Stimulated activated CD4-positive, alpha-beta T cell treated with anti-CD3 and anti-CD28 coated beads, TNF-alpha, amount 100 ng/mL, for 4 hours (primary cell): ENCODE measurements at regions not wholly inside any gene's neighbourhood (a gene's known extent, or its start where the extent isn't known, plus 50 kb on each side); places are given as distances from the start of the nearest gene placed in this dataset.
A peak's percentile ranks its signal among the peaks of the same experiment; 100 is the strongest.
"Not testable (repeated sequence)": the region's sequence is repeated elsewhere in the genome, so short reads cannot be mapped to it uniquely, and the experiment has no call there.

Source experiments
- DNase-seq, 3 experiments: peaks; one replicate each; pipeline ENCODE4 v3.0.0-alpha.2; 2020; ENCODE audit warnings: low read depth in 3 of 3

GRCh38 chr6:14518515-14519217 lies 401.1 kb downstream of the CD83 start:
- DNase-seq = no peak

DNA sequence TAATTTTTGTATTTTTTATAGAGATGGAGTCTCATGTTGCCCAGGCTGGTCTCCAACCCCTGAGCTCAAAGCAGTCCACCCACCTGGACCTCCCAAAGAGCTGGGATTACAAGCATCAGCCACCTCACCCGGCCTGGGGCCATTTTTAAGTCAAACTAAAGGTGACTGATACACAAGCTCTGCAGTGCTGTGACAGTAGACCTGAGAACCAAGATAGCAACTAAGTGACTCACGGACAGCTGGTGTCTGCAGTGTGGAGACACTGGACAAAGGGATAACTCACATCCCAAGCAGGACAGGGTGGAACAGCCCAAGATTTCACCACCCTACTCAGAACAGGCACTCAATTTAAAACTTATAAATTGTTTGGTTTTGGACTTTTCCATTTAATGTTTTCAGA lies 402.5 kb downstream of the CD83 start:
- DNase-seq = no peak

DNA sequence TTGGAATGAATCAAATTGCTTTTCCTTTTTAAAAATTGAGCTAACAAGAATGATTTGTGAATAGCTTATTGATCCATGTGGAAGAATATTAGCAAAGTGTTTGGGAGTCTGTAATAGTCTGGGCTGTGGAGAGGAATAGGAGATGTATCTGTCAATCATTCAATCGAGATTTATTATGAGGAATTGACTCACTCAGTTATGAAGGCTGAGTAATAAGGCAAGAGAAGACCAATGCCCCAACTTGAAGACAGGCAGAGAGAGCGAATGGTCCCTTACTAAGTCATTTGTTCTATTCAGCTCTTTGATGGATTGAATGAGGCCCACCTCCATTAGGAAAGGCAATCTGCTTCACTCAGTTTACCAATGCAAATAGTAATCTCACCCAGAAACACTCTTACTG lies 403.0 kb downstream of the CD83 start:
- no peak for DNase-seq

DNA sequence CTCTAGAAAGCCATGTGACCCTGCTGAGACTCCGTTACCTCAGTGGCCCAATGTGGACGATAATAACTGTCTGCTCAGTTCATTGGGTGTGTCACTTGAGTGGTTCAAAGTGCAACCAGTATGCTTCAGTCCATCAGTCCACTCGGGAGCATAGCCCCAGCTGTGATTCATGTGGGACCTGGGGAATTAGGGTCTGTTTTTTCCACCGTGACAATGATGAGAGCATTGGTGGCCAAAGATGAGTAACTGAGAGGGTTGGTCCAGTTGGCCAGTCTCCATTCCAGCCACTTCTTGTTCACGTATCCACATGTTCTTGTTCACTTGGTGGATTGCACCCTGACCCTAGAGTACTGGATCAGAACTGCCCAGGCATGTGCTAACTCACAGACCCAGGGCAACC lies 403.6 kb downstream of the CD83 start:
- no peak for DNase-seq

DNA sequence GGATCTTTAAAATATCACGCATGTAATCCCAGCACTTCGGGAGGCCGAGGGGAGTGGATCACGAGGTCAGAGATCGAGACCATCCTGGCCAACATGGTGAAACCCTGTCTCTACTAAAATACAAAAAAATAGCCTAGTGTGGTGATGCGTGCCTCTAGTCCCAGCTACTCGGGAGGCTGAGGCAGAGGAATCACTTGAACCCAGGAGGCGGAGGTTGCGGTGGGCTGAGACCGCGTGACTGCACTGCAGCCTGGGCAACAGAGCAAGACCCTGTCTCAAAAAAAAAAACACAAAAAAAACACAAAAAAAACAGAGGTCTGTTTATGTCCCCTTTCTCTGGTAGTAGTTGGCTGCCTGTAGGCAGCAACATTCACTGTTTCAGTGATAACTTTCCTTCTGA lies 404.3 kb downstream of the CD83 start:
- DNase-seq = not testable (repeated sequence)

DNA sequence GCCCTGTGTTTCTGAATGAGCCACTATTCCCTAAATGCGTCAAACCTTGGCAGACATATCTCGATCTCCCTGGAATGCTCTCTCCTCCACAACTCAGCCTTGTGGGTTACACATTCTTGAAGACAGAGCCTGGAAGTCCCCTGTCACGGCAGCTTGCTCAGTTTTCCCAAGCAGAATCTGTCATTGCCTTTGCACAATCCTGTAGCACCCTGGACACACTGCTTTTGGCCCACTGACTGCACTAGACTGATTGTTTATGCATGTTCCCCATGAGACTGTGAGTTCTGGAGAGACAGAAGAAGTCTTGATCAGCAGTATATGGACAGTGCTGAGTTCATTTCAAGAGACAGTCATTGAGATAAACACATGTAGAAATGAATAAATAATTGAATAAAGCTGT lies 406.7 kb downstream of the CD83 start:
- no peak for DNase-seq

GRCh38 chr6:14530385-14530784 lies 412.8 kb downstream of the CD83 start:
- DNase-seq = no peak

DNA sequence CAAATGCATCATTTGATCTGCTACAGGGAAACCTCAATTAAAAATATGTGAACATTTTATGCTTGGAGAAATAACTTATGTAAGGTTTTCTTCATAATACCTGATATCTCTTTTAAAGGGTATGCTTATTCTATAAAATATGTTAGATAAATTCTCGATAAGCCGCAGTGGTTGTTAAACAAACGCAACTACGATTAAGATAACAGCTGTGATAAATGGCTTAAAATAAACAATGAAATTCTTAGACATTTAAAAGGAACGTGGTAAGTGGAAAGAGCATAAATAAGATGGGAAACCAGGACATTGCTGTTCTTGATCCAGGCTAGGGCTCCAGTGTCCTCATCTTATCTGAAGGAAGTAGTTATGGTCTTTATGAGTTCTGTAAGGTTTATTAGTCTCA lies 415.9 kb downstream of the CD83 start:
- no peak for DNase-seq

DNA sequence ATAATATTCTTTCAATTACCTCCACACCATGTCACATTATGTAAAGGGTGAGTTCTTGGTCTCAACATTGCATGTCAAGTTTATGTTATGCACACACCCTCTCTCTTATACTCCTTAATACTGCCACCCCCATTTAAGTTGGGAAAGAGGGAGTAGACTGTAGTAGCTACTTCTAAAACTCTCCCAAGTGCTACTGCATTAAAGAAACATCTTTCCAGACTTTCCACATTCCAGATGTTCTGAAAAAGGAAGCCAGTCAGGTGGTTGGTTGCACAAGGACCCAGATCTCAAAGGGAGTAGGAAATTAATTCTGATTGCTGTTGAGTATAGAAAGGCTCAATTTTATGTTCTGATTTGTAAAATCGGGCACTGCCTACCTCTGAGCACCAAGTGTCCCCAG lies 419.5 kb downstream of the CD83 start:
- no peak for DNase-seq

- no peak for DNase-seq
Measured at GRCh38 chr6:14540276-14540675, 422.7 kb downstream of the CD83 start.

DNA sequence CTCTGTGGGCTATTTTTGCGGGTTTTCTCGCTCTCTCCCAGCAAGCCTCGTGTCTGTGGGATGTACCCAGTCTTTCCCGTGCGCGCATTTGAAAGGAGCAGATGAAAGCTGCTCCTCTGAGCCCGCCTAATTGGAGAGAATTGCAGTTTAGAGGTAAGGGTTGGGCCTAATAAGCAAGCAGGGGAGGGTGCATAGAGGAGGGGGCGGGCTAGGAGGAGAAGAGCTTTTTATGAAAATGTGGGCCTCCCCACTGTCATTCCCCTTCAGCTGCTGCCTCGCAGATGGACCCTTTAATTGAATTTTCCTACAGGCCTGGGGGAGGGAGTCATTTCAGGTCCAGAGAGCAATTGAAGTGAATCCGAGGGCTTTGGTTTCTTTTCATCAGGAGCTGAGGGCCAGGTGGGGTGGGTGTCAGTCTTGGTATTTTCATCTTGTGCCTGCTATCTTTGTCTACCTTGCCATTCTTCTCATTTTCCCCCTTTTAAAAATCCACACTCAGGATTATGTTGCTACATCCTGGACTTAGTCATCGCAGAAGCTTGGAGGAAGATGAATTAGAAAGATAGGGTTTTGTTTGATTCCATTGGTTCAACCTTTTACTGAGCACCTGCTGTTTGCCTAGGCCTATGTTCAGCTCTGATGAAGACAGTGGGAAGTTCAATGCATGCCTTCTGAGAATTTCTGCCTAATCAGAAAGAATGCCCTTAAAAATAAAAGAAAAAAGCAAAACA lies 423.4 kb downstream of the CD83 start:
- no peak for DNase-seq

- peak; percentile 36 to 56 (median 40) for DNase-seq
Measured at GRCh38 chr6:14542670-14543366, 425.2 kb downstream of the CD83 start.

- no peak for DNase-seq
Measured at GRCh38 chr6:14543971-14544585, 426.5 kb downstream of the CD83 start.

GRCh38 chr6:14544666-14545065 lies 427.1 kb downstream of the CD83 start:
- no peak for DNase-seq

DNA sequence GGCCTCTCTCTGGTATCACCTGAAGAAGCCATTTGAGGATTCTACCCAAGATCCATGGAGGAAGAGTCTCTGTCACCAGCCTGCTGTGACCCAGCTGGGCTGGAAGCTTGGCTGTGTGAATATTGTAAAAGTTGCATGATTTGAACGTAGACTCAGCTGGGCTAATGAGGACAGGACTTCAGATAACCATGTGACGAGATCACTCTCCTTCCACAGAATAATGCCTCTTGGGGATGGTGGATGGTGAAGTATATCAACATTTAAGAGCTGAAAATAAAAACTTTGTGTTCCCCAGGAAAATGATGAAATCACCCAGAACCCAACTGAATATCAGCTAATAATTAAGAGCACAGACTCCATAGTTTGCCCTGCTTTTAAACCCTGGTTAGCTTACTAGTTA lies 427.9 kb downstream of the CD83 start:
- DNase-seq = no peak

- DNase-seq = no peak
Measured at GRCh38 chr6:14546036-14546435, 428.5 kb downstream of the CD83 start.

DNA sequence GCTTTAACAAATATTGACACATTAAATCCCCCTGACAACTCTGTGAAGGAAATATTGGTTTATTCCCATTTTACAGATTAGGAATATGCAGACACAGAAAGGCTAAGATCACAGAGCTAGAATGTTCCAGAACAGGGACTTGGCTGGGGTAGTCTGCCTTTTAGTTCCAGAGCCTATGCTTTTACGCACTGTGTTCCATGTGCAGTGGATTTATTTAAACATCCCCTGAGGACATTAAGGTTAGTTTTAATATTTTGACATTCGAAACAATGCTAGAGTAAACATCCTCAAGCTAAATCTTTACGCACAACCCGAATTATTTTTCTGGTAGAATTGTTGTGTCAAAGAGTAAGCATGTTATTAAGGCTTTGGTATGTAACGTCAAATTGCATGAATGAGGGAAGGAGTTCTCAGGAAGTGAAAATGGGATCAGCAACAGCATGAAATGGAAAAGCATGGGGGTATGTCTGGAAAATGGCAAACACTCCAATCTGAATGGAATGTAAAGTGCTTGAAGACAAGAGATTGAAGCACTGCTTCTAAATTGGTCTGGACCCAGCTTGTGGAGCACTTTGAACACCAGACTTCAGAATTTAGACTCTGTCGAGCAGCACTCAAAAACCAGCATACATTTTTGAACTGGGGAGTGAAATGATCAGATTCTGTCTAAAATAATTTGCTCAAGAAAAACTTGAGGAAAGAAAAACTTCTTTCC lies 429.9 kb downstream of the CD83 start:
- DNase-seq = no peak

DNA sequence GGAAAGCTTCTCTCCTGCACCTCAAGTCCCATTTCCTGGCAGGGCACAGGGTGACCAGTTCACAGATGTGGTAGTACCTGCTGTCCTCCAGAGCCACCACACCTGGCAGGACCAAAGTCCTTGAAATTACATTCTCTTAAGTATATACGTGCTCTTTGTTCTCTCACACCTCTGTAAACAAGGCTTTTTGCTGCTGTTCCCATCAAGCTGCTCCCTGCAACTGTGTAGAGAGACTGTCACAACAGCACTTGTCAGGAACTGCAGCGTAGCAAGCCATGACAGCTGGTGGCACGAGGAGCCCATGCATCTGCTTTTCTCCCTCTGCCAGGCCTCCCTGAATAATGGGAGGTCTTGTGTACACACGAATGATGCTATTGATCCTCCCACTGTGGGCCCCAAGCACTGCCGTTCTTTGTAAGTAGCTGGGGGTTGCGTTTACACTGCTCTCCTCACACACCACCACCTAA lies 431.8 kb downstream of the CD83 start:
- no peak for DNase-seq

GRCh38 chr6:14549871-14550270 lies 432.3 kb downstream of the CD83 start:
- no peak for DNase-seq

- no peak for DNase-seq
Measured at GRCh38 chr6:14550410-14550809, 432.8 kb downstream of the CD83 start.

GRCh38 chr6:14550822-14551221 lies 433.2 kb downstream of the CD83 start:
- no peak for DNase-seq

DNA sequence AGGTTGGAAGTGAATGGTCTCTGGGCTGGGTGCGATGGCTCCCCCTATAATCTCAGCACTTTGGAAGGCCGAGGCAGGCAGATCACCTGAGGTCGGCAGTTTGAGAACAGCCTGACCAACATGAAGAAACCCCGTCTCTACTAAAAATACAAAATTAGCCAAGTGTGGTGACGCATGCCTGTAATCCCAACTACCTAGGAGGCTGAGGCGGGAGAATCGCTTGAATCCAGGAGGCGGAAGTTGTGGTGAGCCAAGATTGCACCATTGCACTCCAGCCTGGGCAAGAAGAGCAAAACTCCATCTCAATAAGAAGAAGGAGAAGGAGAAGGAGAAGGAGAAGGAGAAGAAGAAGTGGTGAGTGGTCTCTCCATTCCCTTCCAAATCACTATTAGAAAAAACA lies 434.0 kb downstream of the CD83 start:
- DNase-seq = not testable (repeated sequence)
